Ishikawa (cell line): ENCODE measurements at regions not wholly inside any gene's neighbourhood (a gene's known extent, or its start where the extent isn't known, plus 50 kb on each side); places are given as distances from the start of the nearest gene placed in this dataset.

Source experiments
- CEBPB ChIP-seq: IDR thresholded peaks from 2 replicates; pipeline ENCODE4 v1.6.1; 2012
- CREB1 ChIP-seq: IDR thresholded peaks from 2 replicates; pipeline ENCODE4 v1.6.1; 2012; ENCODE audit warnings: low read depth
- EGR1 ChIP-seq: IDR thresholded peaks from 2 replicates; pipeline ENCODE4 v1.6.1; 2012
- EP300 ChIP-seq: IDR thresholded peaks from 2 replicates; pipeline ENCODE4 v1.6.1; 2012; ENCODE audit warnings: borderline replicate concordance
- FOXM1 ChIP-seq: IDR thresholded peaks from 2 replicates; pipeline ENCODE4 v1.6.1; 2012; ENCODE audit warnings: low read depth, borderline replicate concordance
- NFIC ChIP-seq: IDR thresholded peaks from 2 replicates; pipeline ENCODE4 v1.6.1; 2012
- RAD21 ChIP-seq: IDR thresholded peaks from 2 replicates; pipeline ENCODE4 v1.6.1; 2012; ENCODE audit warnings: low read depth
- TAF1 ChIP-seq: IDR thresholded peaks from 2 replicates; pipeline ENCODE4 v1.6.1; 2012; ENCODE audit warnings: low read depth, mild to moderate bottlenecking
- TCF12 ChIP-seq: IDR thresholded peaks from 2 replicates; pipeline ENCODE4 v1.6.1; 2012; ENCODE audit warnings: low read depth
- TEAD4 ChIP-seq: IDR thresholded peaks from 2 replicates; pipeline ENCODE4 v1.6.1; 2012
- USF1 ChIP-seq: IDR thresholded peaks from 2 replicates; pipeline ENCODE4 v1.6.1; 2012
- YY1 ChIP-seq: IDR thresholded peaks from 2 replicates; pipeline ENCODE4 v1.6.1; 2012; ENCODE audit warnings: low read depth
- ZBTB7A ChIP-seq: IDR thresholded peaks from 2 replicates; pipeline ENCODE4 v1.6.1; 2012; ENCODE audit warnings: low read depth
- TF ChIP-seq, protein P1 (sequence below): IDR thresholded peaks from 2 replicates; pipeline ENCODE4 v1.6.1; 2012
- TF ChIP-seq, protein P2 (sequence below): IDR thresholded peaks from 2 replicates; pipeline ENCODE4 v1.6.1; 2012; ENCODE audit warnings: low read depth, mild to moderate bottlenecking

- TF ChIP-seq RAD21: no peak
- TF ChIP-seq, protein P1, sequence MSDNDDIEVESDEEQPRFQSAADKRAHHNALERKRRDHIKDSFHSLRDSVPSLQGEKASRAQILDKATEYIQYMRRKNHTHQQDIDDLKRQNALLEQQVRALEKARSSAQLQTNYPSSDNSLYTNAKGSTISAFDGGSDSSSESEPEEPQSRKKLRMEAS: no peak
- no peak for TF ChIP-seq USF1
- no peak for TF ChIP-seq CREB1
- TF ChIP-seq YY1: no peak
- no peak for TF ChIP-seq EP300
- TF ChIP-seq, protein P2, sequence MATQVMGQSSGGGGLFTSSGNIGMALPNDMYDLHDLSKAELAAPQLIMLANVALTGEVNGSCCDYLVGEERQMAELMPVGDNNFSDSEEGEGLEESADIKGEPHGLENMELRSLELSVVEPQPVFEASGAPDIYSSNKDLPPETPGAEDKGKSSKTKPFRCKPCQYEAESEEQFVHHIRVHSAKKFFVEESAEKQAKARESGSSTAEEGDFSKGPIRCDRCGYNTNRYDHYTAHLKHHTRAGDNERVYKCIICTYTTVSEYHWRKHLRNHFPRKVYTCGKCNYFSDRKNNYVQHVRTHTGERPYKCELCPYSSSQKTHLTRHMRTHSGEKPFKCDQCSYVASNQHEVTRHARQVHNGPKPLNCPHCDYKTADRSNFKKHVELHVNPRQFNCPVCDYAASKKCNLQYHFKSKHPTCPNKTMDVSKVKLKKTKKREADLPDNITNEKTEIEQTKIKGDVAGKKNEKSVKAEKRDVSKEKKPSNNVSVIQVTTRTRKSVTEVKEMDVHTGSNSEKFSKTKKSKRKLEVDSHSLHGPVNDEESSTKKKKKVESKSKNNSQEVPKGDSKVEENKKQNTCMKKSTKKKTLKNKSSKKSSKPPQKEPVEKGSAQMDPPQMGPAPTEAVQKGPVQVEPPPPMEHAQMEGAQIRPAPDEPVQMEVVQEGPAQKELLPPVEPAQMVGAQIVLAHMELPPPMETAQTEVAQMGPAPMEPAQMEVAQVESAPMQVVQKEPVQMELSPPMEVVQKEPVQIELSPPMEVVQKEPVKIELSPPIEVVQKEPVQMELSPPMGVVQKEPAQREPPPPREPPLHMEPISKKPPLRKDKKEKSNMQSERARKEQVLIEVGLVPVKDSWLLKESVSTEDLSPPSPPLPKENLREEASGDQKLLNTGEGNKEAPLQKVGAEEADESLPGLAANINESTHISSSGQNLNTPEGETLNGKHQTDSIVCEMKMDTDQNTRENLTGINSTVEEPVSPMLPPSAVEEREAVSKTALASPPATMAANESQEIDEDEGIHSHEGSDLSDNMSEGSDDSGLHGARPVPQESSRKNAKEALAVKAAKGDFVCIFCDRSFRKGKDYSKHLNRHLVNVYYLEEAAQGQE: no peak
- TF ChIP-seq FOXM1: no peak
- no peak for TF ChIP-seq CEBPB
- no peak for TF ChIP-seq NFIC
Observed at GRCh38 chr10:61825001-61825400, 76.5 kb upstream of the ARID5B start.

- no peak for TF ChIP-seq TAF1
- no peak for TF ChIP-seq EGR1
- TF ChIP-seq CREB1: no peak
- no peak for TF ChIP-seq TEAD4
- TF ChIP-seq YY1: no peak
- TF ChIP-seq ZBTB7A: no peak
- no peak for TF ChIP-seq NFIC
- no peak for TF ChIP-seq USF1
- no peak for TF ChIP-seq TCF12
- TF ChIP-seq CEBPB: no peak
- TF ChIP-seq, protein P2: no peak
- no peak for TF ChIP-seq FOXM1
- TF ChIP-seq, protein P1: no peak
- TF ChIP-seq RAD21: no peak
Observed at GRCh38 chr10:61825628-61826027, 75.9 kb upstream of the ARID5B start.

DNA sequence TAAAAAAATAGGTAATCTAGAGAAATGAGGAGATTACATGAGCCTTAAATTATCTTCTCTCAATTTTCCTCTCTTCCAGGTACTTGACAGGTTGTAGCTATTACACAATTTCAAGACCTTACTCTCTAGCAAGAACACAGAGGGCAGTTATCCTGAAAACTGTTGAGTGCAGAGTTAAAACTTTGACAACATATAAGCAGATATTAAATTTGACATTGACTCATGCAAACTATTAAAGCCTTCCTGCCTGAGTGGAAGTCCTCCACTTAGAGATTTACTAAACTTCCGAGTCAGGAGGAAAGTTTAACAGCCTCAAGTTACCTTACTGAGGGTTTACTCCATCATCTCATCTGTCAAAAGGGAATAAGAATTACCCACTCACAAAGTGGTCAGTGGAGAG is 73.5 kb upstream of the ARID5B start:
- TF ChIP-seq YY1 (no peak), EGR1 (no peak), TEAD4 (no peak), USF1 (no peak), ZBTB7A (no peak), FOXM1 (no peak), TAF1 (no peak), RAD21 (no peak), NFIC (no peak), CREB1 (no peak), CEBPB (no peak), TCF12 (no peak), EP300 (no peak)
- TF ChIP-seq, protein P1: no peak
- TF ChIP-seq, protein P2: no peak

DNA sequence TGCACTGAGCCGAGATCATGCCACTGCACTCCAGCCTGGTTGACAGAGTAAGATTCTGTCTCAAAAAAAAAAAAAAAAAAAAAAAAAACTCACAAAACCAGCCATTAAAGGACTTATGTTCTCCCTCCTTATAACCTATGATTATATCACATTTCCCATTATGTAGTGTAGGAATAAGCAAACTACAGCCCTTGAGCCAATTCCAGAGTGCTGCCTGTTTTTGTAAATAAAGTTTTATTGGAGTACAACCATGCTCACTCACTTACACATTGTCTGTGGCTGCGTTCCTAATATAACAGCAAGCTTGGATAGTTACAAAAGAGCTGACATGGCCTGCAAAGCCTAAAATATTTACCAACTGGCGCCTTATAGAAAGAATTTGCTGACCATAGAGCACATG is 72.7 kb upstream of the ARID5B start:
- TF ChIP-seq NFIC (no peak), TCF12 (no peak), RAD21 (no peak), CEBPB (no peak), YY1 (no peak), TEAD4 (no peak), ZBTB7A (no peak), FOXM1 (no peak), EP300 (no peak), EGR1 (no peak), CREB1 (no peak), TAF1 (no peak)
- TF ChIP-seq, protein P2: no peak
- TF ChIP-seq, protein P1: no peak
